BJ (cell line): ENCODE measurements at regions not wholly inside any gene's neighbourhood (a gene's known extent, or its start where the extent isn't known, plus 50 kb on each side); places are given as distances from the start of the nearest gene placed in this dataset.

Experiments used
- CTCF ChIA-PET: fragments of 350-600 bp; formaldehyde crosslinking; extraction: SDS; loops from one replicate; lab custom pipeline; 2021; ENCODE audit warnings: antibody characterized with exemption, inconsistent platforms; lab: Yijun Ruan, JAX
- POLR2A ChIA-PET: fragments of 300-600 bp; sonication (Branson Sonifier 250); formaldehyde crosslinking; extraction: SDS; loops from one replicate; lab custom pipeline; 2021; ENCODE audit warnings: antibody characterized with exemption; lab: Charles Lee
- DNase-seq: peaks from one replicate; pipeline ENCODE4 v3.0.0-alpha.2; 2011; ENCODE audit warnings: low read depth
- H3K27me3 ChIP-seq: 2 replicates; pipeline ENCODE4 v1.6.0; 2011; ENCODE audit warnings: low read length; ENCODE audit not compliant: control insufficient read depth, insufficient read depth
- H3K36me3 ChIP-seq: 2 replicates; pipeline ENCODE4 v1.5.1; 2011; ENCODE audit warnings: low read length; ENCODE audit not compliant: control insufficient read depth, insufficient read depth
- H3K4me3 ChIP-seq: 2 replicates; pipeline ENCODE4 v1.5.1; 2011; ENCODE audit warnings: low read depth, mild to moderate bottlenecking, control low read depth, low read length
- CTCF ChIP-seq: IDR thresholded peaks from 2 replicates; pipeline ENCODE4 v1.5.1; 2011; ENCODE audit warnings: low read depth, mild to moderate bottlenecking, control low read depth, inconsistent platforms, low read length, moderate library complexity; ENCODE audit not compliant: insufficient read depth

DNA sequence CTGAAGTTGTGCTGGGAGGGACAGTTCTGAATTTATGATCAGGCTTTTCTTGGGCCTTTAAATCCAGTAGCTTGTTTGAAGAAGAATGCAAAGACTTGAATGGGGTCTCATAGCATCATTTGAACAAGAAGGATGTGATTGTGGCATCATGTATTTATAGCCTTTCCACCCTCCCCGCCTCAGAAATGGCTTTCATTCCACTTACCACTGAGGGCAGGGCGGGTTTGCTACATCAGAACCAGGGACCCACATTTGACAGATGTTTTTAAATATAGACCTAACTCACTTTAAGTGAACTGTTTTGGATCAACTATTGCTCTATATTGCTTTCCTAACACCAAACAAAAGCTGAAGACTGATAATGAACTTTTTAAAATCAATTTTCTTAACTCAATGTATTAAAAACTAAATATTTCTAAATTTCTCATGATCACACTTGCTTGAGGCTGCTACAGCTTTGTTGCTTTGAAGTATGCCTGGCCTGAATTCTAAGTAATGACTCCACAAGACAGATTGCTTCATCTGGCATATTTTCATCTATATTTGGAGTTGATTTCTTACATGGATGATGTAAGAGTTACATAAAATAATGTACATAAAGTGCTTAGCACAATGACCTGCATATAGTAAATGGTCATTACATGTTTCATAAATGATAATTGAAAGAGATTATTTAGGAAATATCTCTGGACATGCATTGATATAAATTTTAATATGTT, 1552.9 kb upstream of the SLC39A10 start:
- ChIA-PET POLR2A (no interaction called here), CTCF (no interaction called here)
- Histone ChIP-seq H3K27me3 (no peaks in the 10 kb centered on the region), H3K36me3 (no peaks in the 10 kb centered on the region), H3K4me3 (no peak overlapping the region)
- TF ChIP-seq CTCF, result no peak
- DNase-seq, result no peak

DNA sequence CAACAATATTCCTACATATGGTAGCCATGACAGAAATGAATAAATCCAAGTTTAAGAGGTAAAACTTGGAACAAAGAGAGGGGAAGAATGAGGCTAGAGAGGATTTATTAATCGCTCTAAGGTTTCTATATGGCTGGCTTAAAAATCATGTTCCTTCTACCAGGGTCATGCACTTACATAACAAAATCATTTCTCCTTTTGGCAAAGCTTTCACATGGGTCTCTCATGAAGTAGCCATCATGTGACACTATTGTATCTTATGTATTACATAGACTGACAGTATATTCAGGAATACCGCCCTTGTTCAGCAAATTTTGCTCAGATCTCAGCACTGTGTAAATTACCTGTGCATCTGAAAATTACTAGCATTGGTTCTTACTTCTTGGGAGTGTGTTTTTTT, 1554.5 kb upstream of the SLC39A10 start:
- Histone ChIP-seq H3K4me3 (no peak overlapping the region), H3K36me3 (no peaks in the 10 kb centered on the region), H3K27me3 (no peaks in the 10 kb centered on the region)
- CTCF ChIA-PET, result no interaction called here
- POLR2A ChIA-PET, result no interaction called here
- no peak for TF ChIP-seq CTCF
- no peak for DNase-seq

- no peak for DNase-seq
- no peaks in the 10 kb centered on the region for H3K36me3 ChIP-seq
- no peak for TF ChIP-seq CTCF
- POLR2A ChIA-PET, result no interaction called here
- no peaks in the 10 kb centered on the region for H3K27me3 ChIP-seq
- CTCF ChIA-PET, result no interaction called here
- no peak overlapping the region for H3K4me3 ChIP-seq
These were observed 1556.8 kb upstream of the SLC39A10 start for GRCh38 chr2:194100201-194100600.

DNA sequence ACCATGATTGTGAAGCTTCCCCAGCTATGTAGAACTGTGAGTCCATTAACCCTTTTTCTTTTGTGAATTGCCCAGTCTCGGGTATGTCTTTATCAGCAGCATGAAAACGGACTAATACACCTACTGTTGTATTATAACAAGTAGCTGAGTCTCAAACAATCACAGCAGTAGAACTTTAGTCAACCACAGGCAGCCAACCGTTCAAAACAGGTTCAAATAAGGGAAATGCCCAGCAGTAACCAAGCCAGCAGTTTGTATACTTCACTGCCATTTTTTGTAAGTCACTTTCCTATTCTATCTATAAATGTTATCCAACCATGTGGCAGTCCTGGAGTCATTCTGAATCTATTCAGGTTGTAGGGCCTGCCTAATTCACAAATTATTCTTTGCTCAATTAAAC, 1560.6 kb upstream of the SLC39A10 start:
- no peak overlapping the region for H3K4me3 ChIP-seq
- no peak for DNase-seq
- ChIA-PET CTCF (no interaction called here), POLR2A (no interaction called here)
- TF ChIP-seq CTCF, result no peak
- no peaks in the 10 kb centered on the region for H3K27me3 ChIP-seq
- H3K36me3 ChIP-seq, result no peaks in the 10 kb centered on the region

GRCh38 chr2:194095359-194095758, 1561.7 kb upstream of the SLC39A10 start:
- no peak overlapping the region for H3K4me3 ChIP-seq
- H3K27me3 ChIP-seq, result no peaks in the 10 kb centered on the region
- CTCF ChIA-PET, result no interaction called here
- H3K36me3 ChIP-seq, result no peaks in the 10 kb centered on the region
- POLR2A ChIA-PET, result no interaction called here
- no peak for TF ChIP-seq CTCF
- DNase-seq, result no peak
